ENCODE measurements at regions not wholly inside any gene's neighbourhood (a gene's known extent, or its start where the extent isn't known, plus 50 kb on each side); places are given as distances from the start of the nearest gene placed in this dataset.

DNA sequence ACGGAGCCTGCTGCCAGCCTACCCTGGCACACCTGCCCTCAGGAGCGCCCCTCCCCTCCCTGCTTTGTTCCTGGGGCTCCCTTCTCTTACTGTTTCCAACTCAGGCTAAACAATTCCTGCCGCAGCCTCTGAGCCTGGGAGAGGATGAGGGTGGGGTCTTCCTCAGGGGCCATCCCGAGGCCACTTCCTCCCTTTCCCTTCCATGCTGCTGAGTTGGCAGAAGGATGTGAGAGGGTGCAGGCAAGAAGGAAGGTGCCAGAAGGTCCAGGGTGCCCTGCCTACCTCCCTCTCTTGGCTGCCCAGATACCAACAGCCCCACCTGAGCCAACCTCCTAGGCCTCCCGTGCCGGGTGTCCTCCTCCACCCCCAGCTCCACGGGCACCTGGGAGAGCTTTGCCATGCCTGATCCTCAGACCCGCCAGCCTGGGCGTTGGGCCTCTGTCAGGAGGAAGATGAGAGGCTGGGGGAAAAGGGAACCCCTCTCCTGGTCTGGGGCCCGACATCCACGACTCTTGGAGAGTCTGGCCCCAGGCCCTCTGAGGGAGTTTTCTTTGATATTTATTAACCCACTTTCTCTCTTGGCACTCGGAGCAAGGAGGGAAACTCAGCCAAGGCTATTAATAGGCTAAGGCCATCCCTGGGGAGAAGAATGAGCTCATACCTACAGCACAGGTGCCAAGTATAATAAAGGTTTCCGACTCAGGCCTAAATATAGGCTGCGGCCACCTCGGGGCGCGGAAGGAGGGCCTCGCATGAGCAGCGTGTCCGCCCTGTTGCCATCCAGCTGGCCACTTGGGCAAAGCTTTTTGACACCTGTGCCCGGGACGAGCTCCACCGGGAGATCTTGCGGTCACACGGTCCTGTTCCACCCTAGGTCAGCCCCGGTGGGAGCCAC is 232.0 kb downstream of the ENGASE start:
- no peak for DNase-seq

DNA sequence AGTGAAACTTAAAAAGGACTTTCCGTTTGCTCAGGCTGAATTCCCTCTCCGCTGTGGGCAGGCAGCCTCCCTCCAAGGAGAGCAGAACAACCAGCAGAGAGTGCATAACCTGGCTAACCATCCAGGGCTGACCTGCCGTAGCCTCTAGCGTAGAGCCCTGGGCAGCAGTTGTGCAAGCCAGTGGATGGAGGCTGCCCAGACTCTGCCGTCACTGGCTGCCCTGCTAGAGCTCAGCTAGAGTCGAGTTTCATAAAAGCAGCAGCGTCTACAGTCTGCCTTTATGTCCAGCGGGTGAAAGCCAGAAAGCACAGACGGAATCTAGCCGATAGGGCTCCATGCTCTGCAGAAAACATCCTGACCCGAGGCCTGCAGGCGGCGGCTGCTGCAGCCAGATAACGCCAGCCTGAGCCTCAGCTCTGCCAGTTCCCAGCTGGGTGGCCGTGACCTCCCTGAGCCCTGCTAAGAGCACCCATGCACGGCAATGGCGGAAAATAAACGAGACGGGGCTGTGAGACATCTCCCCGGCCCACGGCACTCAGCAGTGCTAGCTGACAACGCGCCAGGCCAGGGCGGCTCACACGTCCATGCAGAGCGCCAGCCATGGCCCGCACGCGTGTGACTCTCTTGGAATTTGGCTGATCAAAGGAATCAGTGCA is 231.3 kb downstream of the ENGASE start:
- DNase-seq: no peak

DNA sequence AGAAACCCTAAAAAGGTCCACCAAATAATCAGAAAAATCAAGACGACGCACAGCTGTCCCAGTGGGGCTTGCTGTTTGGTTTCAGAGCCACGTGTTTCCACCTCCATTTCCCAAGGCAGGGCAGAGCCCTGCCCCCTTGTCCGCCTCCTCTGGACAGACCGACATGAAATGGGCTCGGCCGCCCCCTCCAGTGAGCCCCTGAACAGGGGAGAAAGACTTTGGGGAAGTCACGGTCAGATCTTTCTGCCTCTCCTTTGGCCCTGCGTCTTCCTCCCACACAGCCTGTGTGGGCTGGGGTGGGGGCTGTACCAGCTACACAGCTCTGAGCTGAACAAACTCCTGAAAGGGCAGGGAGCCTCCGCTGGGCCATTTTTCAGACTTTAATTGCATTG is 230.7 kb downstream of the ENGASE start:
- no peak for DNase-seq

DNA sequence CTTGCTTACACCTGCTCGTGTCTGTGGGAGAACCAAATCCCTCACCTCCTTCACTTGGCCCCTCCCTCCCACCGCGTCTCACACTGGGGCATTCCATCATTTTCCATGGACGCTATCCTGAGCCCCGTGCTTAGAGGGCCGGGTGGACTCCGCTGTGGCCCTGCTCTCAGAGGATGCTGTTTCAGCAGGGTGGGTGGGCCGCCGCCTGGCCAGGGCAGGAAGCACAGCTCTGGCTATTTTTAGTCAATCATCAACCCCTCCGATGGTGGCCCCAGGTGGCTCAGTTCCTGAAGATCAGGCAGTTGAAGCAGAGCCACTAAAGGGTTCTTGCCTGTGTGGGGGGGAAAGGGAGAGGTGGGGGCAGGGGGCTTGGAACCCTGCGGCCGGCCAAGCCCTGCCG is 230.3 kb downstream of the ENGASE start:
- DNase-seq: no peak

DNA sequence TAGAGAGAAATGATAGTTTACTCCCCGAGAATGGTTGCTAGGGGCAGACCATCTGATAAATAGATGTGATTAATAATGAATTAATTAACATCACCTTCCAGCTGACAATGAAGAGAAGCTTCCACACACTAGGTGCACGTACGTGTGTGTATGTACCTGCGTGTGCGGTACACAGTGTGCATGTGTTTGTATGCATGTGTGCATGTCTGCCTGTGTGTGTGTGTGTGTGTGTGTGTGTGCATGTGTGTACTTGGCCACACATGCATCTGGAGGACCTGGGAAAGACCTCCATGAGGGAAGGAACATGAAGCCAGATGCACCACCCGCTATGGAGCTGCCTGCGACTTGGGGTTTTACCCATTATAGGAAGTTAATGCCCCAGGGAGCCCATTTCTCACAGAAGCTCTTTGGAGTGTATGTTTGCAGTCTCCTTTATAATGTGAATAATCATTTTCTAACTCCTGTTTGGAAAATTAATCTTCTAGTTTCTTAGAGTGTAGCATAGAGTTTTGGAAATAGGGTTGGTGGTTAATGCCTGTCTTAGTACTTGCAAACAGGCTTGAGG is 229.1 kb downstream of the ENGASE start:
- no peak for DNase-seq

DNA sequence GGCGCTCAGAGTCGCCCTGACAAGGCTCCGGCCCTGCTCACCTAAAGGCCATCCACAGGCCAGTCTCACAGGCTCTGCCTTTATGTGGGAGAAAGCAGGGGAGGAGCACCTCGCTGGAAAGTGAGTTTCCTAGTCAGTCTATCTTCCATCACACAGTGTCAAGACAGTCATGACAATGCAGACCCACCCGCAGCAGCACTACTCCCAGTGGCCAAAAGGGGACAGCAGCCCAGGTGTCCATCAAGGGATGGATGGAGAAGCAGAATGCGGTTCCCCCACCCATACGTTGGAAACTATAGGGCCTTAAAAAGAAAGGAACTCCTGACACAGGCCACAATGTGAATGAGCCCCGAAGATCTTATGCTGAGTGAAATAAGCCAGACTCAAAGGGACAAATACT is 226.8 kb downstream of the ENGASE start:
- no peak for DNase-seq

DNA sequence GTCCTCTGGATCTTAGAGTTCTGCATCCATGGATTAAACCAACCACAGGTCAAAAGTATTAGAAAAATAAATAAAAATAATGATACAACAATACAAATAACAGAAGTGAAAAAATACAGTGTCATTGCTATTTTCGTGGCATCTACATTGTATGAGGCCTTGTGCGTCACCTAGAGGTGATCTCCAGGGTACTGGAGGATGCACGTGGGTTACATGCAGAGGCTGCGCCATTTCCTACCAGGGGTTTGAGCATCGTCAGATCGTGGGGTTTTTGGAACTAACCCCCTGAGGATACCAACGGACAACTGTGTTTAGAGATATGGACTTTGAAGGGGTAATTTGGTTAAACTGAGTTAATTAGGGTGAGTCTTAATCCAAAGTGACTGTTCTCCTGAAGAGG is 224.7 kb downstream of the ENGASE start:
- DNase-seq: no peak

DNA sequence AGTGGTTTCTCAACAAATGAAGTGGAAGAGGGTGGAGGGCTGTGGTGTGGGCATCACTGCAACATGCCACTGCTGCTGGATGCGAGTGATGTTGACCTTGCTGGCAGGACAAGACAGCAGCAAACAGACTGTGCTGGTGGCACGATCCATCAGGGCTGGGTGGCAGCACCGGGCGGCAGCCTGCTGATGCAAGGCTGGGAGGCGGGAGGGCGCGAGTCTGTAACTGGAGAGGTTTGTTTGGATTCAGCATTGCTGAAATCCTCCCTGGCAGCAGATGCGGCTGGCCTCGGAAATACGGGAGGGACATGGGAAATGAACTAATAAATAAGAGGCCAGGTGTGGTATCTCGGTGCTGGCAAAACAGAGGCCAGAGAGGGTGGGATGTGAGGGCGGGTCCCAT is 224.2 kb downstream of the ENGASE start:
- no peak for DNase-seq

DNA sequence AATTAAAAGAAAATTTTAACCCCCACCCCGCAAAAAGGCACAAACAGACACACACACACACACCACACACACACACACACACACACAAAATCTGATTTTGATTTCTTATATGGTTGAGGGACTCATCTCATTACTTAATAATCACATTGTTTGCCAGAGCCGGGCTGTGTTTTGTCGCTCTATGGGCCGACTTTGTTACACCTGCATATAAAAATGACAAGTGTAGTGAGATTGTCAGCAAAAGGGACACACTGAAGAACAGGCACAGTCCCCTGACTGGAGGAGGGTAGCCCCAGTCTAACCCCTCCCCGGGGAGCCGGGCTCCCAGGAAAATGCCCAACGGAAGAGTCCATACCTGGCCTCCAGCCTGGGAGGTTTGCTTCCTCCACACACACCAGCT is 221.6 kb downstream of the ENGASE start:
- no peak for DNase-seq

DNA sequence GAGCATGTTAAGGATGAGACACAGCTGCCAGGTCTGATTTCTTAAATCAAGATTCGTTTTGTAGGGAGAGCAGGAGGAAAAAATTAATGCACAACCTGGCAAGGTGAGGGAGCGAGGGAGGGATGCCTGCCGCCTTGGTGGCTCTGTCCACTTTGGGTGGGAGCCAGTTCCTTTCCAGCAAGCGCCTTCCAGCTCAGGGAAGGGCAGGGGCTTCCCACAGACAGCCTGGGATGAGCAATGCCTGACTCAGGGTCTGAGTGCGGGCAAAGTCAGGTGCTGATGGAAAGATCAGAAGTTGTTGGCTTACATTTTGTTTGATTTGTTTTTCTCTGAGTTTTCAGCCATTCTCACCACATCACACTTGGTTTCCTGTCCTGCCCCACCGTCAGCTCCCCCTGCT is 220.7 kb downstream of the ENGASE start:
- DNase-seq: no peak

DNA sequence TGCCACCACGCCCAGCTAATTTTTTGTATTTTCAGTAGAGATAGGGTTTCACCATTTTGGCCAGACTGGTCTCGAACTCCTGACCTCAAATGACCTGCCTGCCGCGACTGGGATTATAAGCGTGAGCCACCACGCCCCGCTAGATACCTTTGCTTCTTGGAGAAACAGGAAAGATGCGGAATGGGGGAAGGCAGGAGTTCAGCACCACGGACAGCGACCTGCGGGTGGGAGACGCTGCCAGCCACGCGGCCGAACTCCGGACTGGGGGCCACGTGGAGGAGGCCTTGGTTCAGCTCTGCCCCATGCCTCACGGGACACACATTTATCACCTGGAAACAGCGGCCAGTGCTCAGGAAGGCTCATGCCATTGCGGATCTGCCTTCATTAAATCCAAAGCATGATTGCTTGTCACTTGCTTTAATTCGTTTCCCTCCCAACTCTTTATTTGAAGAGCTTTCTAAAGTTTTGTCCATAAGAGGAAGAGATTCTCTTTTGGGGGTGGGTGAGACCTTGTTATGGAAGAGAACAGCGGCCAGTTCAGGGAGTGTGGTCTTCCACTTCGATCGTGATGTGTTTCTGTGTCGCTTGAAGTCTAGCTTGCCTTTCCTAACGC is 219.9 kb downstream of the ENGASE start:
- DNase-seq: peak; percentile 92

DNA sequence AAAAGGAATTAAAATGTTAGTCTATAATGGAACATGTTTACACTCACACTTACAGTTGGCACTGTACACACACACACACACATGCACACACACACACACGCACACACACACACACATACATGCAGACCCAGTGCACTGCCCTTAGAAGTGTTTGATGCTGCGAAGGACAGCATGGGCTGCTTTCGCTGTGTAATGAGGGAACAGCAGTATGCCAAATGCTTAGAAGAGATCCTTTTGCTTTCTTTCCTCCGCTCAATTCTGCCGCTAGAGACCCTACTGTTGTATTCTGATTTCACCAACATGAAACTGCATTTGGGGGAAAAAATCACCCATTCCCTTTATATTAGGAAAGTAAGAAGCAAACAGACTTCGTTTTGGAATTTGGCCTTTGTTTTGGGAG is 217.9 kb downstream of the ENGASE start:
- no peak for DNase-seq

DNA sequence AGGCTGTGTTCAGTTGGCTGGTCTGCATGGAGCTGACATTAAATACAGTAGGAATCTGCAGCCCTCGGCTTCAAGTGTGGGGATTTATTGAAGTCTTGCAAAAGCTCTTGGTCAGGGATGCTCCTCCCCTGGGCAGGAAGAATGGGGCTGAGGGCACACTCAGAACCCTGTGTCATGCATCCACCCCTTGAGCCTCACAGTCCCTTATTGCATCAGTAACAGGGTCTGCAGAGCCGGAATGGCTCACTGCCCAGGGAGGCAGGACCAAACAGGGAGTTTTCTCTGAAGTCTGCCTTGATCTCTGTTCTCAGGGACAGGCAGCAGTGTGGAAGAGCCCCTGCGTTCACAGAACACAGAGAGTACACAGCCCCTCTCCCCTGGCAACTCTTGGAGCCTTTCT is 216.8 kb downstream of the ENGASE start:
- DNase-seq: no peak

DNA sequence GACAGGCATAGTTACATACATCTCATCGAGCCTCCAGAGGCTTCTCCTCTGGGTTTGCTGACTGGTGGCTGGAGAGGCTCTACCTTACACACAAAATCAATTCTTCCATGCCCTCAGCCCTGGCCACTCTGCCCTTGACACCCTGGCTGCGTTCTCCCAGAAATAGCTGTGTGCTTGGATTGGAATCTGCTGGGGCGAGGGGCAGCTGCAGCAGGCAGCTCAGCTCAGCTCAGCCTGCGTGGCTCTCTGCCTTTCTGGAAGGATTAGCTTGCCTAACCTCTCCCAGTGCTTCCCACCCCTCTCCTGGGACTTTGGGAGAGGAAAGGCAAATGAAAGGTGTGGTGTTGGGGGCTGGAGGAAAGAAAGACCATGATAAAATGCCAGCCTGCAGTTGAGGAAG is 216.1 kb downstream of the ENGASE start:
- DNase-seq: no peak

DNA sequence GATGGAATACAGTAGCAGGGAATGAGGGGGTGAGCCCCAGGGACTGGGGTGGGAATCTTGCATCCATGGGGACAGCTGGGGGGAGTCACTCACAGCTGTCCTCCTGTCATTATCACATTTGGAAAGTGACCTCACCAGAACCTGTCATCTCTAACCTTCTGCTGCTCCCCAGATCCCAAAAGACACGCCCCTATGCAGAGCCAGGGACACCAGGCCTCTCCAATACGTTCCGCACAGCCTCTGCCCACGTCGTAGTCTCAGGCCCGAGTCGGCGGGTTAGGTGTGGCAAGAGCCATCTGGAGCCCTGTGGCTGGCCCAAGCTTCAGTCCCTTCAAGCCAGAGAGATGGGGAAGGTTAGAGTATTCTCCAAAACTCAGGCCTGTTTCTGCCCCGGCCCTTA is 214.3 kb downstream of the ENGASE start:
- DNase-seq: no peak

DNA sequence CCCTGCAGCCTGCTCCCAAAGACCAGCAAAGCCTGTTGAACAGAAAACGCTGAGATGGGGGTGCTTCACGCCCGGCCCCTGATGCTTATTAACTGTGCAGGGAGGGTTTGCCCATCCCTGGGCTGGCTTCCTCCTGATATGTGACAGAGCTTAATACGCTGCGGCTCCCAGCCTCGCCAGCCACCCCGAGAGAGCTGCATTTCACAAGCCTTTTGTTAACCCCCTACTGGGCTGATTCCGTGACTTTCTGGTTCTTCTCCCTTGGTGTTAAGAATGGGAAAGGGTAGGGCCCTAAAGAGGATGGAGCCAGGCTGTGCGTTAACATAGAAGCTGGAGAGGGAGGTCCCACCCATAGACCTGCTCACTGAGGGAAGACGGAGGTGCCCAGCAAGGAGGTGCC is 211.8 kb downstream of the ENGASE start:
- DNase-seq: no peak

DNA sequence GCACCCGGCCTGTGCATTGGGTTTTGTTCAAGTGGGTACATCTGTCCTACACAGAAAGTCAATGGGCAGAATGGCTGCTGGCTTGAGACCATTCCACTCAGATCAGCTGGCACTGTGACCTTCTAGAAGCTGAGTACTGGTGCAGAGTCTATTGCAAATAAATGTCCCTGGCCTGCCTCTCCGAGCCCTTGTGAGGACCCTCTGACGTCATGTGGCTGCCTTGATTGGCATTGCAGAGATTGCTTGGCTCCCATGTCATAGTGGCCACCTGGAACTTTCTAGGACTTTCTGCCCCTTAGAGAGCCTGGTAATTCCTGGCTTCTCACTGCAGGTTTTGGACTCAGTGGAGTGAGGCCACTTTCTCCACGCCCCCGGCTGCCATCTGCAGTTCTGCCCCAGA is 211.3 kb downstream of the ENGASE start:
- no peak for DNase-seq

DNA sequence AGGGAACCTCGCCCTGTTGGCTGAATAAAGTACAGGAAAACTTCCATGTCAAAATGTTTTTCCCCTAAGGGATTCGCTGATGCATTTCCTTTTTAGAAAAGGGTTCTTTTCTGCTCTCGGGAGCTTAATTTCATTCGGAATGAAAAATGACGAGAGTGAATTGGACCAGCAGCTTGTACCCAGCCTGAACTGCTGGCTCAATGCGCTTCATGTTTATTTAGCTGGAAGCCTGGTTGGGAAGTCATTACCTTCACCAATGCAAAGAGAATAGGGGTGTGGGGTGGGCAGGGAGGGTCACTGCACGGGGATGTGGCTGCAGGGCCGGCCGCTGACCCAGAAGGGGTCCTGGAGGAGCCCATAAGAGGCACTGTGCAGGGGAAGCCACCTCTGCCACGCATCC is 207.7 kb downstream of the ENGASE start:
- DNase-seq: no peak

DNA sequence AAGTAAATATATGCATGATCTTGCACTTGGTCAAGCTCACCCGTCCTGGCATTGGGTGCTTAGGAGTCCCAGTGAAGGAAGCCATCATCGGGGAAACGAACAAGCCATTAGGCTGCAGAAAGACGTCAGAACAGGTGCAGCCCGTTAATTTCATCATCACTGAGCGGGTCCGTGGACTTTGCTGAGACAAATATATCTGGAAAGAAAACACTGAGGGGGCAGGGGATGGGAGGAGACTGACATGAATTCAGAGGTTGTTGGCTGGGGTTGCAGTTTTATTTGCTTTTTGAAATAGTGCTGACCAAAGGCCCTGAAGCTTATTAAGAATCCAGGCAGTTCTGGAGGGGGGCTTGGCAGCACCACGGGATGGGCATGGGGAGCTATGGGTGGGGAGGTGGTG is 207.2 kb downstream of the ENGASE start:
- no peak for DNase-seq

DNA sequence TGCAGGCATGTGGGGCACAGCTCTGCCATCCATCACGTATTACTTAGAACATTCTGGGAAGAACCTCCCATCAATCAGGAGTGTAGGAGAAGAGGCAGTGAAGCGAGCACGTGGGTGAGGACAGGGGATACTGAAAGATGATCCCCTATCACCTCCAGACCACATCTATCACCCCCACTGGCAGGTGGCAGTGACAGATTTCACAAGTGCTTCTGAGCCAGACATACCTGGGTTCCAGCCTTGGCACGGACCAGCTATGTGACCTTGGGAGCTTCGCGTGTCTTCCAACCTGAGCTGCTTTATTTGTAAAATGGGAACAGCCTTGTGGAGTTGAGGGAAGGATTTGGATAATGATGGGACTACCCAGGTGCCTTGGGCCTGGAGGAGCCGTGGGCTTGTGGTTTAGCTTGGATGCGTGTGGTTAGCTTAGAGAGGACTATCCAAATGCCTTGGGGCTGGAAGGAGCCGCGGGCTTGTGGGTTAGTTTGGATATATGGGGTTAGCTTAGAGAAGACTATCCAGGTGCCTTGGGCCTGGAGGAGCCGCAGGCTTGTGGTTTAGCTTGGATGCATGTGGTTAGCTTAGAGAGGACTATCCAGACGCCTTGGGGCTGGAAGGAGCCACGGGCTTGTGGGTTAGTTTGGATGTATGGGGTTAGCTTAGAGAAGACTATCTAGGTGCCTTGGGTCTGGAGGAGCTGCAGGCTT is 206.4 kb downstream of the ENGASE start:
- no peak for DNase-seq

DNA sequence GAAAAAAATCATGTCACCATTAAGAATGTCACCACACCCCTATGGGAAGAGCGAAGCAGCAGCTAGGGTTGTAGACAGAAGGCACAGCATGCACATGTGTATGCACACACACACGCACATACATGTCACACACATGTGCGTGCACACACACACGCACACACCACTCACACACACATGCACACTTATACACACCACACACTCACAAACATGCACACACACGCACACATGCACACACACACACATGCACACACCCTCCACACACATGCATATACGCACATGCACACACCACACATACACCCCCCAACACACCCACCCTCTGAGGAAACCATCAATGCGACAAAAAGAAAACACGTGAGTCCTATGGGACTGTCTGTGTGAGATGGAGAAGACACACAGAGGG is 205.4 kb downstream of the ENGASE start:
- DNase-seq: no peak

DNA sequence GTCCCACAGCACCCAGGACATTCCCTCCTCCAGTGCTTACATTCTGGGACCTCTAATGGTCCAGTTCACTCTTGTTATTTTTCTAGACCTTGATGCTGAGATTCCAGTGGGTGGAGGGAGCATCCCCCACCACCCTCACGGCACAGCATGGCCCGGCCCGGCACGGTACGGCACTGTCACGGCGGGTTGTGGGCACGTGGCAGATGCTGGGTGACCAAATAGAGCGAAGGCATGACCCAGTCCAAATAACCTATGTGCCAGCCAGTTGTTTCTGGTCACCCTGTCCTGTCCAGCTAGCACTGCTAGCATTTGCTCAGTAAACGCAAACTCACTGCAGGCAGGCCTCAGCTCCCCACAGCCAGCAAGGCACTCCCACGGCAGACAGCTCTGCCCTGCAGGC is 204.7 kb downstream of the ENGASE start:
- no peak for DNase-seq

DNA sequence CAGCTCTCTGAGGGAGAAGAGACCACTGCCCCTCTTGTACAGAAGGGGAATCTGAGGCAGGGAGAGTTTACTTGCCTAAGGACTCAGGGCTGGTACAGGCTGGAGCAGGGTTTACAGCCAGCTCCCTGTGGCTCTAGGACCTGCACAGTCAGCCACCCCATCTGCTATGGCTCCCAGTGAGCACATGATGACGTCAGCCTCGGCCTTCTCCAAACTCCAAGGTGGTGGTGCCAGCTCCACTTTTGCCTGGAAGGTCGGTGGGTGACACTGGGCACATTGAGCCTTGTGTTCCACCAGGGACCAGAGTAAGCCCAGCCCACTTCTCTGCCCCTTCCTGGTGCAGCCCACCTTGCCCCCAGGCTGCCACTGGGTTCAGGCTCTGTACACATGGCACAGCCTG is 202.2 kb downstream of the ENGASE start:
- no peak for DNase-seq
